Astrocyte (in vitro differentiated cells and primary cell): ENCODE measurements at regions not wholly inside any gene's neighbourhood (a gene's known extent, or its start where the extent isn't known, plus 50 kb on each side); places are given as distances from the start of the nearest gene placed in this dataset.

Experiments used
- CTCF ChIP-seq: IDR thresholded peaks from 2 replicates; pipeline ENCODE4 v1.5.1; 2011; ENCODE audit warnings: low read depth, mild to moderate bottlenecking, inconsistent platforms, low read length, moderate library complexity; ENCODE audit not compliant: insufficient read depth
- EZH2 ChIP-seq: IDR thresholded peaks from 2 replicates; pipeline ENCODE4 v1.6.1; 2012; ENCODE audit warnings: mild to moderate bottlenecking, low read length, inconsistent platforms; ENCODE audit not compliant: insufficient read depth

GRCh38 chr4:19135895-19136633 is 1114.5 kb upstream of the LCORL start:
- no peak for TF ChIP-seq CTCF
- TF ChIP-seq EZH2: no peak
